DOHH2 (cell line): ENCODE measurements at regions not wholly inside any gene's neighbourhood (a gene's known extent, or its start where the extent isn't known, plus 50 kb on each side); places are given as distances from the start of the nearest gene placed in this dataset.

Source experiments
- CTCF ChIP-seq: fragments of 200-600 bp; sonication (generic); IDR thresholded peaks from one replicate; pipeline ENCODE4 v1.5.1; 2014; ENCODE audit warnings: antibody characterized with exemption, mild to moderate bottlenecking, low read depth, low read length; ENCODE audit not compliant: poor library complexity, severe bottlenecking
- EZH2phosphoT487 ChIP-seq: fragments of 200-600 bp; sonication (generic); IDR thresholded peaks from 2 replicates; pipeline ENCODE4 v1.6.1; 2017; ENCODE audit warnings: borderline replicate concordance, mild to moderate bottlenecking, antibody characterized with exemption, low read length, moderate library complexity, mixed read lengths

- TF ChIP-seq CTCF (no peak), EZH2phosphoT487 (no peak)
Measured at GRCh38 chr4:162959046-162959445, 207.6 kb downstream of the NAF1 start.
